Neural progenitor cell (in vitro differentiated cells): ENCODE measurements at regions not wholly inside any gene's neighbourhood (a gene's known extent, or its start where the extent isn't known, plus 50 kb on each side); places are given as distances from the start of the nearest gene placed in this dataset.

Experiments
- CTCF ChIP-seq: fragments of 200-600 bp; sonication (generic); IDR thresholded peaks from 2 replicates; pipeline ENCODE4 v1.5.1; 2017; ENCODE audit warnings: antibody characterized with exemption, mild to moderate bottlenecking
- EZH2 ChIP-seq: fragments of 200-600 bp; sonication (generic); IDR thresholded peaks from 2 replicates; pipeline ENCODE4 v1.6.1; 2017; ENCODE audit warnings: antibody characterized with exemption, mild to moderate bottlenecking, moderate library complexity

- no peak for TF ChIP-seq CTCF
- TF ChIP-seq EZH2, result no peak
These were observed 83.2 kb upstream of the ARHGAP24 start for GRCh38 chr4:85391589-85392410.
